GM12878 (cell line): ENCODE measurements at regions not wholly inside any gene's neighbourhood (a gene's known extent, or its start where the extent isn't known, plus 50 kb on each side); places are given as distances from the start of the nearest gene placed in this dataset.

ENCODE experiments used
- CTCF ChIP-seq, 3 experiments: IDR thresholded peaks in 2 of 3; conservative IDR thresholded peaks in 1 of 3; 2 replicates each; pipeline ENCODE4 v1.5.1; 2011; ENCODE audit warnings: low read depth in 3 of 3, low read length in 3 of 3, mild to moderate bottlenecking in 3 of 3, control low read depth in 2 of 3, moderate library complexity in 2 of 3, inconsistent platforms in 1 of 3, mixed read lengths in 1 of 3; ENCODE audit not compliant: control insufficient read depth in 2 of 3, insufficient read depth in 1 of 3; ENCODE audit errors: extremely low read depth in 1 of 3
- EGR1 ChIP-seq, 2 experiments: IDR thresholded peaks; 1 replicate in 1 of 2; 2 replicates in 1 of 2; pipeline ENCODE4 v1.6.1; 2011 to 2012; ENCODE audit warnings: low read depth in 2 of 2, low read length in 2 of 2, borderline replicate concordance in 1 of 2, mild to moderate bottlenecking in 1 of 2, moderate library complexity in 1 of 2
- HSF1 ChIP-seq: fragments of 150-350 bp; IDR thresholded peaks from 2 replicates; pipeline ENCODE4 v1.6.1; 2014; ENCODE audit warnings: mild to moderate bottlenecking, low read depth, low read length
- SMARCA5 ChIP-seq: fragments of 450-650 bp; IDR thresholded peaks from 2 replicates; pipeline ENCODE4 v1.6.1; 2017; ENCODE audit warnings: mild to moderate bottlenecking
- ZSCAN29 ChIP-seq: fragments of 450-650 bp; IDR thresholded peaks from 2 replicates; pipeline ENCODE4 v1.6.1; 2017; ENCODE audit warnings: mild to moderate bottlenecking, moderate library complexity

GRCh38 chr20:8974009-8974708 lies 94.7 kb upstream of the PLCB4 start:
- TF ChIP-seq HSF1 (no peak), ZSCAN29 (no peak), EGR1 (IDR thresholded peaks at IDR 0.05; ENCODE audit: borderline replicate concordance in 1 of 2, low read depth in 2 of 2, low read length in 2 of 2) (no peak), CTCF (IDR thresholded peaks at IDR 0.05 in 2 of 3, conservative IDR thresholded peaks at IDR 0.05 in 1 of 3; ENCODE audit: control insufficient read depth in 2 of 3, extremely low read depth in 1 of 3, insufficient read depth in 1 of 3, low read depth in 3 of 3, low read length in 3 of 3) (no peak), SMARCA5 (no peak)
